ENCODE measurements at regions not wholly inside any gene's neighbourhood (a gene's known extent, or its start where the extent isn't known, plus 50 kb on each side); places are given as distances from the start of the nearest gene placed in this dataset.
"Not testable (repeated sequence)": the region's sequence is repeated elsewhere in the genome, so short reads cannot be mapped to it uniquely, and the experiment has no call there.

GRCh38 chr16:58862334-58863021 lies 128.4 kb upstream of the GOT2 start:
- Mint-ChIP-seq H3K4me3 (no peak overlapping the region), H3K4me1 (no peaks in the 10 kb centered on the region), H3K36me3 (ENCODE audit: low read depth) (no peaks in the 10 kb centered on the region), H3K27ac (no peak overlapping the region), H3K9me3 (no peaks in the 10 kb centered on the region), H3K27me3 (peaks cover 2% of the 10 kb centered on the region)
- DNase-seq (no peak), ATAC-seq (ENCODE audit: low read depth) (no peak)
- CTCF ChIA-PET = no interaction called here
- POLR2A ChIA-PET = no interaction called here
- TF ChIP-seq CTCF (IDR thresholded peaks at IDR 0.05) = no peak
- intact Hi-C loops (cut with micrococcal nuclease) = no loop called here

GRCh38 chr16:58859958-58860669 lies 126.0 kb upstream of the GOT2 start:
- TF ChIP-seq CTCF (IDR thresholded peaks at IDR 0.05) = no peak
- Mint-ChIP-seq H3K4me3 (no peak overlapping the region), H3K36me3 (ENCODE audit: low read depth) (no peaks in the 10 kb centered on the region), H3K27ac (no peak overlapping the region), H3K9me3 (no peaks in the 10 kb centered on the region), H3K4me1 (peaks cover 4% of the 10 kb centered on the region), H3K27me3 (peaks cover 2% of the 10 kb centered on the region)
- ChIA-PET POLR2A (no interaction called here), CTCF (no interaction called here)
- ATAC-seq (ENCODE audit: low read depth) (no peak), DNase-seq (no peak)
- intact Hi-C loops (cut with micrococcal nuclease) = no loop called here

GRCh38 chr16:58858577-58858976 lies 124.5 kb upstream of the GOT2 start:
- POLR2A ChIA-PET; ATAC-seq (ENCODE audit: low read depth); CTCF ChIA-PET; H3K27ac Mint-ChIP-seq; DNase-seq; H3K36me3 Mint-ChIP-seq (ENCODE audit: low read depth); H3K27me3 Mint-ChIP-seq; H3K4me3 Mint-ChIP-seq; H3K9me3 Mint-ChIP-seq; intact Hi-C loops (cut with micrococcal nuclease); H3K4me1 Mint-ChIP-seq: not testable (repeated sequence)

- intact Hi-C loops (cut with micrococcal nuclease) = no loop called here
- Mint-ChIP-seq H3K27ac (no peak overlapping the region), H3K36me3 (ENCODE audit: low read depth) (no peaks in the 10 kb centered on the region), H3K4me3 (no peak overlapping the region), H3K9me3 (no peaks in the 10 kb centered on the region), H3K27me3 (peaks cover 2% of the 10 kb centered on the region), H3K4me1 (peaks cover 7% of the 10 kb centered on the region)
- ChIA-PET POLR2A (no interaction called here), CTCF (no interaction called here)
- DNase-seq (no peak), ATAC-seq (ENCODE audit: low read depth) (no peak)
- no peak for TF ChIP-seq CTCF (IDR thresholded peaks at IDR 0.05)
These were observed 121.3 kb upstream of the GOT2 start for GRCh38 chr16:58855291-58855863.

GRCh38 chr16:58853854-58854791 lies 120.0 kb upstream of the GOT2 start:
- CTCF ChIA-PET = no interaction called here
- DNase-seq = no peak
- Mint-ChIP-seq H3K4me3 (no peak overlapping the region), H3K27ac (no peak overlapping the region), H3K36me3 (ENCODE audit: low read depth) (no peaks in the 10 kb centered on the region), H3K9me3 (no peaks in the 10 kb centered on the region), H3K4me1 (peaks cover 7% of the 10 kb centered on the region), H3K27me3 (peaks cover under 1% of the 10 kb centered on the region)
- TF ChIP-seq CTCF (IDR thresholded peaks at IDR 0.05) = no peak
- ATAC-seq (ENCODE audit: low read depth) = peak; percentile 50
- intact Hi-C loops (cut with micrococcal nuclease) = no loop called here
- POLR2A ChIA-PET = interaction anchor here (0.6 kb wide), 1 partner anchor 728 kb away, joined by 3 read pairs; no protein-coding TSS in a partner anchor
